Calu3 (cell line): ENCODE measurements at regions not wholly inside any gene's neighbourhood (a gene's known extent, or its start where the extent isn't known, plus 50 kb on each side); places are given as distances from the start of the nearest gene placed in this dataset.
A peak's percentile ranks its signal among the peaks of the same experiment; 100 is the strongest.

ENCODE experiments used
- BruUV-seq: library from RNA; stranded (reverse); fragments of 400-500 nt; replicated peaks from 2 replicates; lab custom pipeline; 2021; lab: Mats Ljungman, UMichigan
- CTCF ChIA-PET: fragments of 300-600 bp; sonication (Branson Sonifier 250); formaldehyde crosslinking; loops from one replicate; lab custom pipeline; 2022; ENCODE audit warnings: antibody characterized with exemption; lab: Charles Lee
- DNase-seq: peaks from one replicate; pipeline ENCODE4 v3.0.0; 2022
- H3K27ac Mint-ChIP-seq: one replicate; pipeline ENCODE4 v1.8.0; 2022; ENCODE audit warnings: mixed read lengths; ENCODE audit not compliant: unreplicated experiment
- H3K27me3 Mint-ChIP-seq: one replicate; pipeline ENCODE4 v1.8.0; 2022; ENCODE audit warnings: mixed read lengths; ENCODE audit not compliant: unreplicated experiment
- H3K36me3 Mint-ChIP-seq: one replicate; pipeline ENCODE4 v1.8.0; 2022; ENCODE audit warnings: mild to moderate bottlenecking, moderate library complexity, mixed read lengths; ENCODE audit not compliant: insufficient read depth, unreplicated experiment
- H3K4me1 Mint-ChIP-seq: one replicate; pipeline ENCODE4 v1.8.0; 2022; ENCODE audit warnings: mild to moderate bottlenecking, low read depth, mixed read lengths; ENCODE audit not compliant: unreplicated experiment
- H3K4me3 Mint-ChIP-seq: one replicate; pipeline ENCODE4 v1.8.0; 2022; ENCODE audit warnings: mild to moderate bottlenecking, low read depth, moderate library complexity, mixed read lengths; ENCODE audit not compliant: unreplicated experiment
- H3K9me3 Mint-ChIP-seq: one replicate; pipeline ENCODE4 v1.8.0; 2022; ENCODE audit warnings: low read depth, mixed read lengths; ENCODE audit not compliant: unreplicated experiment
- CTCF ChIP-seq: fragments of 200-600 bp; IDR thresholded peaks from one replicate; pipeline ENCODE4 v1.8.0; 2022; ENCODE audit warnings: antibody characterized with exemption; ENCODE audit not compliant: unreplicated experiment
- intact Hi-C: fragments of 100-400 bp; cut with micrococcal nuclease; formaldehyde crosslinking; loops from one replicate; pipeline ENCODE4 v1.10.0; 2022; ENCODE audit not compliant: unreplicated experiment

GRCh38 chr5:43903129-43903528 is 300.1 kb downstream of the NNT start:
- CTCF ChIA-PET, result no interaction called here
- Mint-ChIP-seq H3K27ac (no peak overlapping the region), H3K9me3 (no peaks in the 10 kb centered on the region), H3K36me3 (no peaks in the 10 kb centered on the region), H3K4me3 (no peak overlapping the region), H3K4me1 (peaks cover 13% of the 10 kb centered on the region), H3K27me3 (no peaks in the 10 kb centered on the region)
- TF ChIP-seq CTCF, result no peak
- no TSS peak for BruUV-seq
- intact Hi-C loops, result no loop called here
- no peak for DNase-seq

GRCh38 chr5:43900974-43901373 is 298.0 kb downstream of the NNT start:
- H3K36me3 Mint-ChIP-seq, result no peaks in the 10 kb centered on the region
- H3K27ac Mint-ChIP-seq, result no peak overlapping the region
- no TSS peak for BruUV-seq
- no peak for TF ChIP-seq CTCF
- peaks cover 2% of the 10 kb centered on the region for H3K9me3 Mint-ChIP-seq
- no peak for DNase-seq
- H3K4me3 Mint-ChIP-seq, result no peak overlapping the region
- CTCF ChIA-PET, result no interaction called here
- peaks cover 13% of the 10 kb centered on the region for H3K4me1 Mint-ChIP-seq
- no peaks in the 10 kb centered on the region for H3K27me3 Mint-ChIP-seq
- intact Hi-C loops, result no loop called here

- H3K36me3 Mint-ChIP-seq, result no peaks in the 10 kb centered on the region
- no peak overlapping the region for H3K27ac Mint-ChIP-seq
- CTCF ChIA-PET, result no interaction called here
- peaks cover 16% of the 10 kb centered on the region for H3K4me1 Mint-ChIP-seq
- intact Hi-C loops, result no loop called here
- no peak for TF ChIP-seq CTCF
- peaks cover 2% of the 10 kb centered on the region for H3K9me3 Mint-ChIP-seq
- no peaks in the 10 kb centered on the region for H3K27me3 Mint-ChIP-seq
- H3K4me3 Mint-ChIP-seq, result no peak overlapping the region
- no peak for DNase-seq
- no TSS peak for BruUV-seq
These were observed 292.9 kb downstream of the NNT start for GRCh38 chr5:43895876-43896275.

GRCh38 chr5:43893951-43894684 is 291.1 kb downstream of the NNT start:
- intact Hi-C loops, result loop anchor here (5.0 kb wide), 1 partner anchor 108 kb away; no protein-coding TSS in a partner anchor
- Mint-ChIP-seq H3K9me3 (peaks cover 2% of the 10 kb centered on the region), H3K4me3 (no peak overlapping the region), H3K27ac (peak overlapping the region; percentile 25), H3K36me3 (no peaks in the 10 kb centered on the region), H3K27me3 (no peaks in the 10 kb centered on the region), H3K4me1 (peaks cover 21% of the 10 kb centered on the region)
- TF ChIP-seq CTCF, result no peak
- no peak for DNase-seq
- BruUV-seq, result no TSS peak
- CTCF ChIA-PET, result interaction anchor here (1.3 kb wide), 1 partner anchor 438 kb away, joined by 3 read pairs; no protein-coding TSS in a partner anchor
